ENCODE measurements at regions not wholly inside any gene's neighbourhood (a gene's known extent, or its start where the extent isn't known, plus 50 kb on each side); places are given as distances from the start of the nearest gene placed in this dataset.

DNA sequence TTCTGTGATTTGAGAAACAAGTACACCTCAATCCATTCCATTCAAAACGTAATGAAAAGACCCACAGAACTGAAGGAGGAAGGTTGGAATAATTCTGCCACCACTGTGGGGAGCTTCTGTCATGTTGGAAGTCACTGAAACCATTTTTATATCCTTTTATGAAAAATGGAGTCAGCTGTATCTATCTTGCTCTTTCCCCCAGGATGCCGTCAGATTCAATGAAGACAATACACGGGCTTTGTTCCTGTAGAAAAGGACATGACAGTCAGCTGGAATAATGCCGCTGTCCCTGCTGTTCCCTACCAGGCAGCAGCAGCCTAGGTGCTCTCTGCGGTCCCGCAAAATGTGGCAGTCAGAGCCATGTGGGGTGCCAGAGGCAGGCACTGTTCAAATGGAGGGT lies 52.5 kb upstream of the APCDD1 start:
- DNase-seq, result no peak

DNA sequence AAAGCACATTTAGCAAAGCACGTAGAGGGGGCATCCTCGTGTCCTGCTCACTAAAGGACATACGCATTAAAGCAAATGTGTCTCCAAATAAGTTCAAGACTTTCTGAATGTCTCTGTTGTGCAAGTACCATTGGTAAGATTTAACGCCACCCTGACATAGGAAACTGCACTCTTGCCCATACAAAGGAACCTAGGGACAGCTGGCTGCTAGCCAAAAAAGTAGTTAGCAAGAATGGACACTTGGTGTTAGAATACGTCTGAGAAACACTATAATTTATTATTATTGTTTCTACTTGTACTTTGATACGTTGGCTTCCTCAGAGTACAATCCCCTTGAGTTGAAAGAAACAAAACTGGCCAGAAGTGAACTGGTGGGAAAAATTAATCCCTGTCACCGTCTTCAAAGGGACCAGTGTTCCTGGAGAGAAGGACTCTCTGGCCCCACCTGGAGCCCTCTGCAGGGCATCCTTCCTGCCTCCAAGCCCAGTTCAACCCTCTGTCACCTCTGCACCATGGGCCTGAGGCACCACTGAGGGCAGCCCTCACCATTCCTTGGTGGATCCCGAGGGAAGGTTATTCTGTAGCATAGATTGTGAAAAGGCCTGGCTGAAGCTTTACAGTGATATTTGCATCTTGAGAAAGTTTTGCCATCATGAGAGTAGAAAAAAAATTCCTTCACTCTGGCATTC lies 51.4 kb upstream of the APCDD1 start:
- no peak for DNase-seq

DNA sequence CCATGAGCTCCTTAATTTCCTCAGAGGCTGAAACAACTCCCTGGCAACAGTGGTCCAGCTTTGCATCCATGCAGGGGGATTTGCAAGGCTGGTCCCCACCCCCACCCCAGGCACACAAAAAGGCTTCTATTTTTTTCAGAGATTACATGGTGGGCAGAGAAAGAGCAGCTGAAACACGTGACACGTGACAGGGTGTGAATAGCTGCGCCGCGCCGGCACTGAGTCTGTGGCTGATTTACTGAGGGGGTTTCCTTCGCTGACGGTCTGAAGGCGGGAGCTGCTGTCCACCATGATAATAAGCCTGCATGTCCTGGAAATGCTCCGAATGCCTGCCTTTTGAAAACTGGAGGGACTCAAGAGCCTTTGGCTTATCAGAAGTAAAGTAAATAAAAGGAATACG lies 50.7 kb upstream of the APCDD1 start:
- DNase-seq, result no peak

DNA sequence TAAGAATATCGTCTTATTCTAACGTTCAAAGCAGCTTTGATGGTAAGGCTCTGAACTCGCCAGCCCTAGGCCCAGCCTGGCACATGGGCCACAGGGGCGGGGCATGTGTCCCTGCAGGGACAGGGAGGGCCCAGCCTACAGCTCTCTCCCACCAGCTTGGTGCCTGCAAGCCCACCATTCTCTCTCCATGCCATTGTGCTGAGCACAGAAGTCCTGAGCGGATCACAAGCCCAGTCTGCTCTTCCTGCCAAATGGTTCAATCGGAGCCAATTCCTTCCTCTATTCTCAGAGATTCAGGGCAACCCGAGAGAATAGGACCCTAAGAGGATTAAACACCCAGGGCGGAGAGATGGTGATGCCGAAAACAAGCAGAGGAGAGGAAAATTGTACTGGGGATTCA lies 50.3 kb upstream of the APCDD1 start:
- DNase-seq, result no peak

Measured in hematopoietic multipotent progenitor cell treated with erythropoietin and hydrocortisone succinate and interleukin-3 and kit ligand, for 8 days (in vitro differentiated cells).